HG02870 (cell line): ENCODE measurements at regions not wholly inside any gene's neighbourhood (a gene's known extent, or its start where the extent isn't known, plus 50 kb on each side); places are given as distances from the start of the nearest gene placed in this dataset.
"Not testable (repeated sequence)": the region's sequence is repeated elsewhere in the genome, so short reads cannot be mapped to it uniquely, and the experiment has no call there.

ENCODE experiments used
- ATAC-seq: cut with Tn5 transposase; IDR thresholded peaks from one replicate; pipeline ENCODE4 v1.9.1; 2021; ENCODE audit warnings: mild to moderate bottlenecking, moderate library complexity; ENCODE audit not compliant: unreplicated experiment

- no peak for ATAC-seq
Observed at GRCh38 chr13:82129281-82129680, 1753.0 kb downstream of the SLITRK1 start.

DNA sequence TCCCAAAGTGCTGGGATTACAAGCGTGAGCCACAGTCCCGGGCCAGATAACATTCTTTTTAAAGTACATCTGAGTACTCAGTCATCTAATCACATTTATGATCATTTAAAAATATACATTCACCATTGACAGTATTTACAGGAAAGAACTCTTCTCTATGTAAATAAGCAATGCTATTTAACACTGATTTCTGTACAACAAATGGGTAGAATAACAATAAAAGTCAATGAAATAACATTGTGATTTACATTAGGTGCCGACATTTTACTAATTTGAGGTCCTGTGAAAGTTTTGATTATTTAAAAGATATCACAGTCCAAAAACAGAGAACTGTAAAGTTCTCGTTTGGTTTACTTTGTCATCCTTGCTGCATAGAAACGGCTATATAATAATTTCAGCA lies 1763.7 kb downstream of the SLITRK1 start:
- ATAC-seq, result no peak

DNA sequence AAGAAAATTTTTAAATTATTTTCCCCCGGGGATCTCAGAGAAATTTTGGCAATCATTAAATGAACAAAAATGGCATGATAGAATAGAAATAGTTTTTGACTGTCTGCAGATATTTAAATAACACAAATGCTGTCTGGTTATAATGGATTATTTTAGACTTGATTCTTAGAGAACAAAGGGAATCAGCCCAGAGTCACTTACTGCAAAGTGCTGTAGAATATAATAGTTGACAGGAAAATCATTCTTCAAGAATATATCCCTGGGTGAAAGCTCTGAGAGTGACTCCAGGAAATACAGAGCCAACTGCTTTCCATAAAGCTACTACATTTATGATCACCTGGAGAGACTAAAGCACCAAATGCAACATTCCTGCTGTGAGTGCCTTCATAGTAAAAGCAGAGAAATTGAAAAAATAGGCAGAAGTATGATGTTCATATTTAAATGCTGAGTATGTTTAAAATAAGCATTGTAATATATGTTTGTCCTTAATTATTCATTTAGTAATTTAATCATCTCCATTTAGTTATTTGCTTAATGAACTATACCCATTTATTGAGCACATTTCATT lies 1765.8 kb downstream of the SLITRK1 start:
- ATAC-seq, result no peak

GRCh38 chr13:82115391-82115790 lies 1766.9 kb downstream of the SLITRK1 start:
- no peak for ATAC-seq

GRCh38 chr13:82096256-82096655 lies 1755.3 kb upstream of the SPRY2 start:
- ATAC-seq, result no peak

DNA sequence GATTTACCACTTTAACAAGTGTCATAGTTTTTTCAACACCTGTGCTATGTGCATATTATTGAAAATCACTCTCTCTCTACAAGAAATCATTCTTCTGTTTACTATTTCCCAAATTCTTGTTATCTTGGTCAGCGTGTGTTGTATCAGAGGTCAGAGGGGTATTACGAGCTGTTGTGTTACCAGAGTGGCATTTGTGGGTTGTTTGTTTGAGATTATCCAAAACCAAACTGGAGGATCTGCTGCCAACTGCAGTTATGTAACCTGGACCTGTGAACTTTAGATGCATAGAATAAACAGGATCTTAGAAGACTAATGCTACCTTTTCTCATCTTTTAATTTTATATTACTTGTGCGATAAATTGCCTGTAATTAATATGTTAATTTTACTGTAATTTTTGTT lies 1751.4 kb upstream of the SPRY2 start:
- ATAC-seq, result no peak

DNA sequence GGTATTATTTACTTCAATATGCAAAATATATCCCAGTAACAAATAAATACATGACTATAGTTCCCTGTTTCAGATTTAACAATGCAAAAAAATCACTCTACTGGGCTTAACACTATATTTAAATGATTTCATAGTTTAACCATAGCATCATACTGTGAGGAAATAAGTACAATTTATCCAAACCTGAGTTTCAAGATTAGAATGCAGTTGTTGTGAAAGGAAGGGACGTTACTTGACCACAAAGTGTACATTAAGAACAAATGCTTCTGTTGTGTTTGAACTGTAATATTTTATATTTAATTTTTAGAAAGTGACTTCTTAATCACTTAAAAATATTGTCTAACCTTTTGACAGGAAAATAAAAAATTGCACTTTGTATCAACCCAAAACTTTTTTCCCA lies 1747.9 kb upstream of the SPRY2 start:
- ATAC-seq, result no peak

DNA sequence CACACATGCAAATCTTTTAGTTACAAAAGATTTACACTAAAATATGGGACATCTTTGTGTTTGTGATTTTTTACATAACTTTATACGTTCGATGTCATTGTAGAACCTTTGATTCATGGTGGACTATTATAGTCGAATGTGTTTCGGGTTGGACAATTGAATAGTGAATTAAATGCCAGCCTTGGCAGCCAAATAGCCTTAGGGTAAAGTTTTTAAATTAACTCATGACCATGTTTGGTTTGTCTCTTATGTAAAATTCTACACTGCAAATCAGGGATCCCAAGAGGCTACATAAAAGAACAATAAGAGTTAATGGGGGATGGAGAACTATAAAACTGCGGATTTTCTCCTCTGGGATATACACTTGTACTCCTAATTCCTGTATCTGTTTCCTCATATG lies 1735.6 kb upstream of the SPRY2 start:
- no peak for ATAC-seq

DNA sequence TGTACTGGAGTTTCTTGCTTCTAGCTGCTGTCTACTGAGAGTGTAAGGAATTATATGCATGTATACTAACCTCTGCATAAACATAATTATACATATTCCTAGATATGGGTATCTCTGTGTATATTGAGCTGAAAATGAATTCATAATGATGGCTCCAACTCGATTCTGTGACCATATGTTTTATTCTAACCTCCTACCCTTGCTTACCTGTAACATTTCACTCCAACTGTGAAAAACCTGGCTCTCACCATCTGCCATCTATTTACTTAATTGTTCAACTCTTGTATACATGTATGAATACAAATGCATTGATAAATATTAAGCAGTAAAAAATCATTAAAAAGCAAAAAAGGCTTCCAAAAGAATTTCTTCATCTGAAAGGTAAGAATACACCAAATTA lies 1729.5 kb upstream of the SPRY2 start:
- ATAC-seq, result no peak

DNA sequence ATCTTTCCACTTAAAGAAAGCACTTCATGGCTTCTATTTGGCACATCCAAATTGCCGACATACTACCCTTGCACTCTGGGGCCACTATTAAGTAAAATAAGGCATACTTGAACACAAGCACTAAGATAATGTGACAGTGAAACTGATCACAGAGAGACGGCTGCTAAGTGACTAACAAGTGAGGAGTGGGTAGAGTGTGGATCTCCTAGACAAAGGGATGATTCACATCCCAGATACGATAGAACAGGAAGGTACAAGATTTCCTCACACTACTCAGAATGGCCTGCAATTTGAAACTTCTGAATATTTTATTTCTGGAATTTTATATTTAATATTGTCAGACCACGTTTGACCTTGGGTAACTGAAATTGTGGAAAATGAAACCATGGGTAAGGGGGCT lies 1721.8 kb upstream of the SPRY2 start:
- no peak for ATAC-seq

- ATAC-seq, result no peak
Observed at GRCh38 chr13:82058364-82058763, 1717.4 kb upstream of the SPRY2 start.

- not testable (repeated sequence) for ATAC-seq
Observed at GRCh38 chr13:82045316-82045715, 1704.4 kb upstream of the SPRY2 start.

DNA sequence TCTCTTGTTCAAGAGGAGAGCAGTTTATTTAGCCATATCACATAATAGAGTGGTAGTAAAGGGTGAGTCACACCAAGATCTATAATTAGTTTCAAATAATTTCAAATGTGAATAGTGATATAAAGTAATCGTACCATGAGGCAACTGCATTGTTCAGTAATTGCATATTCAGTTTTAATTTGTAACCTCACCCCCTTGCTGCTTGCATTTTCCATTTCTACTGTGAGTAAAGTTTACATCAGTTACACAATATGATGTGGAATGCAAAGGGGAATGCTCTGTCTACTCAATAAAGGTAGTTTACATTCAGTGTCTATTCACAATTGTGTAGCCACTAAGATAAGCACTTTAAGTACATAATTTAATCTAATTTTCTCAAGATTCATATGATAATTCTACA lies 1695.7 kb upstream of the SPRY2 start:
- no peak for ATAC-seq

DNA sequence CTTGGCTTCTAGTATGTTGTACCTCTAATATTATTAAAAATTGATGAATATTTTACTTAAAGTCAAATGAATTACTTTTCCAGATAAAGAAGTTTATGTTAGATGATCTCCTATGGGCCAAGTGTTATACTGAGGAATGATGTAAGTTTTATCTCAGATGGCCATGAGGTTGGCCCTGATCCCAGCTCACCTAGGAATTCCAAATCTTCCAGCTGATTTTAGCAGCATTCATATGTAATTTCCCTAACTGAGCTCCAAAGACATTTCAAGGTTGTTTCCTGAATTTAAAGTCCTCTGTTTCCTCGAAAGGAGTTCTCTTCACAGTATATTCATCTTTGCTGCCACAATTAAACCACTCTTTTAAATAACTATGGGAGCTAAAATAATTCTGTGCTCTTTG lies 1670.4 kb upstream of the SPRY2 start:
- no peak for ATAC-seq

DNA sequence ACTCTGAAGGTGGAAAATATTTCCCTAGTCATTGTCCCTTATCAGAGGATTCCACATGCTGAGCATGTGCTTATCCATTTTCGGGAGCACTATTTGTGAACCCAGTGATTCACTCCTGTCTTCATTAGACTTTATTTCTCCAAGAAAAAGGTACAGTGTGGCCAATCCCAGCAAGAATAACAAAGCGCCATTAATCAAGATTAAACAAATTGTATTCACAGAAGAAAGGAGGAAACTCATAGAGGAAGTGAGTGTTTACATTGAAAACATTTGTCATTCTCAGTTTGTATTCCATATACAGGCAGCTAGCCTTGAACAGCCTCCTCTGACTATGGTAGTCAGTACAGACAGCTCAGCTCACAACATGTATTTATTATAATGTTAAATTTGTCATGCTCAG lies 1669.9 kb upstream of the SPRY2 start:
- no peak for ATAC-seq

DNA sequence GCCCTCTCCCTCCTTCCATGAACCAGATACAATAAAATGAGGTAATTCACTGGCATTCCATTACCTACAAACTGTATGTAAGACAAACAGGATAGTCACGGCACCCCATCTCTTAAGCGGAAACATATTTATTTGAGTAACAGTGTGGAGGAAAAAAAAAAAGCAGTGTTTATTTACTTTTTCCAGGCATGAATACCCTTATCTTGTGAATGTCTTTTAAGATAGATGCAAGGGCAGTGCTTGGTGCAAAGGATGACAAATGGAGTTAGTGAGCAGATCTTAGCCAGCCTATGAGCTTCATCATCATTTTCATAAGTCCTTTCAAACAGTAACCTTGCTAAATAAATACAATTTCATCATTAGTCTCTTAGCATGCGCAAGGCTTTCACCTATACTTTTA lies 1661.8 kb upstream of the SPRY2 start:
- no peak for ATAC-seq

DNA sequence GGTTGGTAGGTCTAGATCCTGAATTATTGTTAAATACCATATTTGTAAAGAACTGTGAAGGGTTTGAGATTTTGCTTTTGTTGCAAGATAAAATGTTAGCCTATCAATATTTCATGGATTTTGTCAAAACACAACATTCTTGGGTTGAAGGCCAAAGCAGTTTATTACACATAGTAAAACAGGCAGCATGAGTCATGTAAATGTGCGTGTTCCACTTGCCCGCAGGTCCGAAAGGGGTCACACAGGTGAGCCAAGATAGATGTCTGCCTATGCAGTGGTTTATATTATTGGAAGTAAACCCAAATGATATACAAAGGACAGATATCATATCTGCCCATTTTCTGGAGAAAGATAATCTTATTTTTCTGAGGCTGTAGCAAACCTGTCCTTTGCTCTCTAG lies 1654.4 kb upstream of the SPRY2 start:
- no peak for ATAC-seq

GRCh38 chr13:81990652-81991051 lies 1649.7 kb upstream of the SPRY2 start:
- no peak for ATAC-seq

DNA sequence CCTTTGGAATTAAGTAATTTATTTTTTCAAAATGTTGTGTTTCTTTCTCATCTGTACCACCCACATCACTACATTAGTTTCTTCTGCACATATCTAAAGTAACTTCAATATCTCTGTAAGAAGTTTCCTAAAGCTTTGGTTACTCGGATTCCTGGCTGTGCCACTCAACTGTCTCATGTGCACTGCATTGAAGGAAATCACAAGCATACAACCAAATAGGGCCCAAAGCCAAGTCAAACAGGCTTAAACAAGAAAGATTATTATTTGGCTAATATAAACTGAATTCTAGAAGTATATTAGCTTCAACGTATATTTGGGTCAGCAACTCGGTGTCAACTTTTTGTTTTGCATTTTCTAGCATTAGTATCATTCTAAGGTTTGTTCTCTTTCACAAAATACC lies 1647.6 kb upstream of the SPRY2 start:
- ATAC-seq, result no peak

- no peak for ATAC-seq
Observed at GRCh38 chr13:81987677-81988357, 1646.9 kb upstream of the SPRY2 start.

GRCh38 chr13:81987159-81987558 lies 1646.2 kb upstream of the SPRY2 start:
- no peak for ATAC-seq

DNA sequence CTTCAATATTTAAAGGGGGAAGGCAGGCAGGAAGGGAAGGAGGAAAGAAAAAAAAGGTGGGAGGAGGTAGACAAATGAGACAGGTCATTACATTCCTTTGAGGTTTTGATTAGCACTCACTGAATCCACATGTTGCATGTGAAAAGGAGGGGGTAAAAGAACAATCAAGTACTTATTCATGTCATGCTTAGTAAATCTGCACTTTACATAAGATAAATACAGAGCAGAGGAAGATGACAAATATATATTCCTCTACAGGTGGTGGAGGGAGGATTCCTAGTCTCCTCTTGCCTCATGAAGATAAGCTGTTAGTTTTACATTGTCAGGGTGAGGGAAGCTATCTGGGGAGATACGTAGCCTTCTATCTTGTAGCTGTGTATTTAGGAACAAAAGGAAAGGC lies 1645.4 kb upstream of the SPRY2 start:
- ATAC-seq, result no peak

DNA sequence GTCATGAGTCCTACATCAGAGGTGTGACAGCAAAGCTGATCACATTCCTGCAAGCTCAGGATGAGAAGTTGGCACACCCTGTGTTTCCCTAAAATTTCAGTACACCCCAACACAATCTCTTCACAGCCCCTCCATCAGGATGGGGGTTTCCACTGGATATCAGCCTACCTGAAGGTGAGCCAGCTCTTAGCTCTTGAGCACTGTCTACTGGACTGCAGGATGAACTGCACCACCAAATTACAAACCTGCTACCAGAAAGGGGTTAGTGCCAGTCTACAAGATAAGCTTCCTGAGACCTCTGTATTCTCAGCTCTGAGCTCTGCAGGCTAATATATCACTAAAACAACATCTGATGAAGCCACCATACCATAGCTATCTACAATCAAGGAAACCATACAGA lies 1616.2 kb upstream of the SPRY2 start:
- no peak for ATAC-seq
